ENCODE measurements at regions not wholly inside any gene's neighbourhood (a gene's known extent, or its start where the extent isn't known, plus 50 kb on each side); places are given as distances from the start of the nearest gene placed in this dataset.

- TF ChIP-seq, protein P1, sequence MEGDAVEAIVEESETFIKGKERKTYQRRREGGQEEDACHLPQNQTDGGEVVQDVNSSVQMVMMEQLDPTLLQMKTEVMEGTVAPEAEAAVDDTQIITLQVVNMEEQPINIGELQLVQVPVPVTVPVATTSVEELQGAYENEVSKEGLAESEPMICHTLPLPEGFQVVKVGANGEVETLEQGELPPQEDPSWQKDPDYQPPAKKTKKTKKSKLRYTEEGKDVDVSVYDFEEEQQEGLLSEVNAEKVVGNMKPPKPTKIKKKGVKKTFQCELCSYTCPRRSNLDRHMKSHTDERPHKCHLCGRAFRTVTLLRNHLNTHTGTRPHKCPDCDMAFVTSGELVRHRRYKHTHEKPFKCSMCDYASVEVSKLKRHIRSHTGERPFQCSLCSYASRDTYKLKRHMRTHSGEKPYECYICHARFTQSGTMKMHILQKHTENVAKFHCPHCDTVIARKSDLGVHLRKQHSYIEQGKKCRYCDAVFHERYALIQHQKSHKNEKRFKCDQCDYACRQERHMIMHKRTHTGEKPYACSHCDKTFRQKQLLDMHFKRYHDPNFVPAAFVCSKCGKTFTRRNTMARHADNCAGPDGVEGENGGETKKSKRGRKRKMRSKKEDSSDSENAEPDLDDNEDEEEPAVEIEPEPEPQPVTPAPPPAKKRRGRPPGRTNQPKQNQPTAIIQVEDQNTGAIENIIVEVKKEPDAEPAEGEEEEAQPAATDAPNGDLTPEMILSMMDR (IDR thresholded peaks at IDR 0.05; ENCODE audit: low read depth, low read length, missing input control), result no peak
- no peak for TF ChIP-seq TAF1 (conservative IDR thresholded peaks at IDR 0.05)
- no peak for TF ChIP-seq YY1 (IDR thresholded peaks at IDR 0.05)
- TF ChIP-seq MAX (IDR thresholded peaks at IDR 0.05), result no peak
- no peak for TF ChIP-seq JUND (IDR thresholded peaks at IDR 0.05)
- no peak for TF ChIP-seq RAD21 (IDR thresholded peaks at IDR 0.05)
- TF ChIP-seq, protein P2, sequence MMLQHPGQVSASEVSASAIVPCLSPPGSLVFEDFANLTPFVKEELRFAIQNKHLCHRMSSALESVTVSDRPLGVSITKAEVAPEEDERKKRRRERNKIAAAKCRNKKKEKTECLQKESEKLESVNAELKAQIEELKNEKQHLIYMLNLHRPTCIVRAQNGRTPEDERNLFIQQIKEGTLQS (IDR thresholded peaks at IDR 0.05), result no peak
Measured at GRCh38 chr12:118589162-118589561, 212.8 kb downstream of the SUDS3 start.
